GM12864 (cell line): ENCODE measurements at regions not wholly inside any gene's neighbourhood (a gene's known extent, or its start where the extent isn't known, plus 50 kb on each side); places are given as distances from the start of the nearest gene placed in this dataset.

Experiments
- DNase-seq: peaks from one replicate; pipeline ENCODE4 v3.0.0-alpha.2; 2011; ENCODE audit warnings: low read depth
- H3K4me3 ChIP-seq: 2 replicates; pipeline ENCODE4 v1.5.1; 2011; ENCODE audit warnings: mild to moderate bottlenecking, low read depth, low read length, control low read depth
- CTCF ChIP-seq: IDR thresholded peaks from 2 replicates; pipeline ENCODE4 v1.5.1; 2011; ENCODE audit warnings: low read depth, mild to moderate bottlenecking, moderate library complexity, low read length, control low read depth, inconsistent platforms; ENCODE audit errors: missing control alignments

GRCh38 chr13:63075126-63075525 lies 1659.5 kb upstream of the PCDH20 start:
- no peak for TF ChIP-seq CTCF
- H3K4me3 ChIP-seq: no peak overlapping the region
- DNase-seq: no peak

GRCh38 chr13:63050287-63050686 lies 1634.6 kb upstream of the PCDH20 start:
- DNase-seq: no peak
- no peak overlapping the region for H3K4me3 ChIP-seq
- TF ChIP-seq CTCF: no peak

GRCh38 chr13:63048653-63049052 lies 1633.0 kb upstream of the PCDH20 start:
- H3K4me3 ChIP-seq: no peak overlapping the region
- TF ChIP-seq CTCF: no peak
- no peak for DNase-seq

- no peak for TF ChIP-seq CTCF
- no peak for DNase-seq
- no peak overlapping the region for H3K4me3 ChIP-seq
These were observed 1629.1 kb upstream of the PCDH20 start for GRCh38 chr13:63044589-63045313.

- TF ChIP-seq CTCF: no peak
- DNase-seq: no peak
- H3K4me3 ChIP-seq: no peak overlapping the region
These were observed 1627.0 kb upstream of the PCDH20 start for GRCh38 chr13:63042686-63043085.

- no peak overlapping the region for H3K4me3 ChIP-seq
- TF ChIP-seq CTCF: no peak
- DNase-seq: no peak
These were observed 1626.2 kb upstream of the PCDH20 start for GRCh38 chr13:63041640-63042414.

- no peak overlapping the region for H3K4me3 ChIP-seq
- TF ChIP-seq CTCF: no peak
- DNase-seq: no peak
These were observed 1610.7 kb upstream of the PCDH20 start for GRCh38 chr13:63026285-63026797.
